Omental fat pad (tissue), 3 donors: ENCODE measurements at regions not wholly inside any gene's neighbourhood (a gene's known extent, or its start where the extent isn't known, plus 50 kb on each side); places are given as distances from the start of the nearest gene placed in this dataset.
"Not testable (repeated sequence)": the region's sequence is repeated elsewhere in the genome, so short reads cannot be mapped to it uniquely, and the experiment has no call there.

Experiments
- ATAC-seq: fragments of 150-250 bp; one replicate; pipeline ENCODE4 v1.9.1; 2016; ENCODE audit warnings: mild to moderate bottlenecking, moderate library complexity; ENCODE audit not compliant: low FRiP score
- DNase-seq: peaks from one replicate; pipeline ENCODE4 v3.0.0-alpha.2; 2019; ENCODE audit warnings: low spot score
- CTCF ChIP-seq, 3 donors: fragments of 450-650 bp; IDR thresholded peaks; one replicate each; pipeline ENCODE4 v1.5.1; 2016 to 2017; ENCODE audit warnings: antibody characterized with exemption in 3 of 3, mild to moderate bottlenecking in 3 of 3, moderate library complexity in 2 of 3

- DNase-seq (no peak), ATAC-seq (no peak)
- TF ChIP-seq CTCF (IDR thresholded peaks at IDR 0.05): no peak
Measured at GRCh38 chr5:166716856-166717492, 1574.5 kb upstream of the WWC1 start.

- TF ChIP-seq CTCF (IDR thresholded peaks at IDR 0.05): no peak
- ATAC-seq: no peak
- DNase-seq: no peak
Measured at GRCh38 chr5:166719991-166720390, 1571.5 kb upstream of the WWC1 start.

- DNase-seq: no peak
Measured at GRCh38 chr5:166722939-166723338, 1568.5 kb upstream of the WWC1 start.

GRCh38 chr5:166724284-166724683 is 1567.2 kb upstream of the WWC1 start:
- DNase-seq (no peak), ATAC-seq (no peak)
- no peak for TF ChIP-seq CTCF (IDR thresholded peaks at IDR 0.05)

More at GRCh38 chr5:166722939-166723338, 1568.5 kb upstream of the WWC1 start:
- ATAC-seq: no peak
- TF ChIP-seq CTCF (IDR thresholded peaks at IDR 0.05): no peak

- ATAC-seq (no peak), DNase-seq (no peak)
- no peak for TF ChIP-seq CTCF (IDR thresholded peaks at IDR 0.05)
Measured at GRCh38 chr5:166725593-166725992, 1565.9 kb upstream of the WWC1 start.

GRCh38 chr5:166726406-166726805 is 1565.0 kb upstream of the WWC1 start:
- DNase-seq (no peak), ATAC-seq (no peak)
- TF ChIP-seq CTCF (IDR thresholded peaks at IDR 0.05): no peak

GRCh38 chr5:166742951-166743350 is 1548.5 kb upstream of the WWC1 start:
- ATAC-seq, DNase-seq: not testable (repeated sequence)
